Dedifferentiated amniotic fluid mesenchymal stem cell (primary cell): ENCODE measurements at regions not wholly inside any gene's neighbourhood (a gene's known extent, or its start where the extent isn't known, plus 50 kb on each side); places are given as distances from the start of the nearest gene placed in this dataset.

Source experiments
- DNase-seq: peaks from one replicate; pipeline ENCODE4 v3.0.0-alpha.2; 2016; ENCODE audit errors: extremely low spot score

- DNase-seq = no peak
Measured at GRCh38 chr3:18828637-18829036, 319.7 kb upstream of the KCNH8 start.

GRCh38 chr3:18827664-18828063 lies 320.6 kb upstream of the KCNH8 start:
- DNase-seq = no peak

- DNase-seq = no peak
Measured at GRCh38 chr3:18825665-18826064, 322.6 kb upstream of the KCNH8 start.

- DNase-seq = no peak
Measured at GRCh38 chr3:18813300-18813699, 335.0 kb upstream of the KCNH8 start.

- DNase-seq = no peak
Measured at GRCh38 chr3:18812316-18812715, 336.0 kb upstream of the KCNH8 start.

GRCh38 chr3:18810306-18810661 lies 338.0 kb upstream of the KCNH8 start:
- no peak for DNase-seq

- DNase-seq = no peak
Measured at GRCh38 chr3:18809640-18810305, 338.5 kb upstream of the KCNH8 start.

GRCh38 chr3:18808429-18808828 lies 339.9 kb upstream of the KCNH8 start:
- DNase-seq = no peak

GRCh38 chr3:18807593-18807992 lies 340.7 kb upstream of the KCNH8 start:
- DNase-seq = no peak

- no peak for DNase-seq
Measured at GRCh38 chr3:18806633-18807032, 341.7 kb upstream of the KCNH8 start.

GRCh38 chr3:18797378-18797777 lies 350.9 kb upstream of the KCNH8 start:
- DNase-seq = no peak

GRCh38 chr3:18795078-18795477 lies 353.2 kb upstream of the KCNH8 start:
- no peak for DNase-seq

GRCh38 chr3:18791752-18792151 lies 356.6 kb upstream of the KCNH8 start:
- no peak for DNase-seq

- no peak for DNase-seq
Measured at GRCh38 chr3:18791182-18791581, 357.1 kb upstream of the KCNH8 start.

GRCh38 chr3:18790384-18790783 lies 357.9 kb upstream of the KCNH8 start:
- DNase-seq = no peak

GRCh38 chr3:18789734-18790133 lies 358.6 kb upstream of the KCNH8 start:
- no peak for DNase-seq

- DNase-seq = no peak
Measured at GRCh38 chr3:18787441-18787840, 360.9 kb upstream of the KCNH8 start.

GRCh38 chr3:18786650-18787323 lies 361.5 kb upstream of the KCNH8 start:
- DNase-seq = no peak

- DNase-seq = no peak
Measured at GRCh38 chr3:18782191-18782590, 357.1 kb upstream of the SATB1 start.

- no peak for DNase-seq
Measured at GRCh38 chr3:18780959-18781358, 355.8 kb upstream of the SATB1 start.

GRCh38 chr3:18779704-18780103 lies 354.6 kb upstream of the SATB1 start:
- no peak for DNase-seq

GRCh38 chr3:18778598-18778997 lies 353.5 kb upstream of the SATB1 start:
- DNase-seq = no peak

GRCh38 chr3:18778094-18778493 lies 353.0 kb upstream of the SATB1 start:
- no peak for DNase-seq

- DNase-seq = no peak
Measured at GRCh38 chr3:18775501-18775900, 350.4 kb upstream of the SATB1 start.
